ENCODE measurements at regions not wholly inside any gene's neighbourhood (a gene's known extent, or its start where the extent isn't known, plus 50 kb on each side); places are given as distances from the start of the nearest gene placed in this dataset.

GRCh38 chr15:95972041-95972553, 358.4 kb upstream of the NR2F2 start (continued):
- TF ChIP-seq SIX5 (IDR thresholded peaks at IDR 0.05; ENCODE audit: low read depth, low read length) = no peak
- TF ChIP-seq SP4 (IDR thresholded peaks at IDR 0.05; ENCODE audit: low read length) = no peak
- no peak for TF ChIP-seq ZNF274 (IDR thresholded peaks at IDR 0.05; ENCODE audit: borderline replicate concordance, extremely low read depth, low read length)
- no peak for TF ChIP-seq POLR2AphosphoS5 (IDR thresholded peaks at IDR 0.05; ENCODE audit: low read depth, low read length)

Measured in H1 (cell line).